Adrenal gland (tissue), 5 donors: ENCODE measurements at regions not wholly inside any gene's neighbourhood (a gene's known extent, or its start where the extent isn't known, plus 50 kb on each side); places are given as distances from the start of the nearest gene placed in this dataset.

ENCODE experiments used
- POLR2A ChIP-seq, 2 donors: fragments of 450-650 bp; IDR thresholded peaks; one replicate each; pipeline ENCODE4 v1.6.1; 2017; ENCODE audit warnings: antibody characterized with exemption in 2 of 2, mild to moderate bottlenecking in 2 of 2, moderate library complexity in 1 of 2
- TF ChIP-seq, protein P1 (sequence below), 6 experiments: fragments of 450-650 bp in 4 of 6; fragments of 200-600 bp in 2 of 6; sonication (generic) in 1 of 6; IDR thresholded peaks; 1 replicate in 5 of 6; 2 replicates in 1 of 6; pipeline versions ENCODE4 v1.5.1 to v1.8.0; 2016 to 2021; ENCODE audit warnings: antibody characterized with exemption in 6 of 6, mild to moderate bottlenecking in 2 of 6, moderate library complexity in 1 of 6
- donor health status: DM: no; HTN: no; CAD: no.

DNA sequence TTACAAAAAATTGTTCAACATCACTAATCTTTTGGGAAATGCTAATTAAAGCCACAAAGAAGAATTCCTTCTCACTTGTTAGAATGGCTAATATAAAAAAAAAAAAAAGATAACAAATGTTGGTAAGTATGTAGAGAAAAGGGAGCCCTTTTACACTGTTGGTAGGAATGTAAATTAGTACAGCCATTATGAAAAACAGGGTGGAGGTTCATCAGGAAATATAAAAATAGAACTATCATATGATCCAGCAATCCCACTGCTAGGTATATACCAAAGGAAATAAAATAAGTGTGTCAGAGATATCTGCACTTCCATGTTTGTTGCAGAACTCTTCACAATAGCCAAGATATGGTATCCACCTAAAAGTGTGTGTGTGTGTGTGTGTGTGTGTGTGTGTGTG lies 83.5 kb upstream of the RGMB start:
- TF ChIP-seq, protein P1, sequence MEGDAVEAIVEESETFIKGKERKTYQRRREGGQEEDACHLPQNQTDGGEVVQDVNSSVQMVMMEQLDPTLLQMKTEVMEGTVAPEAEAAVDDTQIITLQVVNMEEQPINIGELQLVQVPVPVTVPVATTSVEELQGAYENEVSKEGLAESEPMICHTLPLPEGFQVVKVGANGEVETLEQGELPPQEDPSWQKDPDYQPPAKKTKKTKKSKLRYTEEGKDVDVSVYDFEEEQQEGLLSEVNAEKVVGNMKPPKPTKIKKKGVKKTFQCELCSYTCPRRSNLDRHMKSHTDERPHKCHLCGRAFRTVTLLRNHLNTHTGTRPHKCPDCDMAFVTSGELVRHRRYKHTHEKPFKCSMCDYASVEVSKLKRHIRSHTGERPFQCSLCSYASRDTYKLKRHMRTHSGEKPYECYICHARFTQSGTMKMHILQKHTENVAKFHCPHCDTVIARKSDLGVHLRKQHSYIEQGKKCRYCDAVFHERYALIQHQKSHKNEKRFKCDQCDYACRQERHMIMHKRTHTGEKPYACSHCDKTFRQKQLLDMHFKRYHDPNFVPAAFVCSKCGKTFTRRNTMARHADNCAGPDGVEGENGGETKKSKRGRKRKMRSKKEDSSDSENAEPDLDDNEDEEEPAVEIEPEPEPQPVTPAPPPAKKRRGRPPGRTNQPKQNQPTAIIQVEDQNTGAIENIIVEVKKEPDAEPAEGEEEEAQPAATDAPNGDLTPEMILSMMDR (IDR thresholded peaks at IDR 0.05): no peak
- no peak for TF ChIP-seq POLR2A (IDR thresholded peaks at IDR 0.05)
